GM19351 (cell line): ENCODE measurements at regions not wholly inside any gene's neighbourhood (a gene's known extent, or its start where the extent isn't known, plus 50 kb on each side); places are given as distances from the start of the nearest gene placed in this dataset.
"Not testable (repeated sequence)": the region's sequence is repeated elsewhere in the genome, so short reads cannot be mapped to it uniquely, and the experiment has no call there.

Experiments used
- ATAC-seq: cut with Tn5 transposase; IDR thresholded peaks from one replicate; pipeline ENCODE4 v1.9.1; 2021; ENCODE audit warnings: mild to moderate bottlenecking, moderate library complexity; ENCODE audit not compliant: unreplicated experiment

- ATAC-seq = no peak
Measured at GRCh38 chr14:41130274-41130673, 476.4 kb upstream of the LRFN5 start.

GRCh38 chr14:41120402-41120801 lies 486.3 kb upstream of the LRFN5 start:
- no peak for ATAC-seq

GRCh38 chr14:41096131-41096530 lies 510.5 kb upstream of the LRFN5 start:
- no peak for ATAC-seq

GRCh38 chr14:41087056-41087455 lies 519.6 kb upstream of the LRFN5 start:
- no peak for ATAC-seq

- ATAC-seq = no peak
Measured at GRCh38 chr14:41073544-41073943, 533.1 kb upstream of the LRFN5 start.

GRCh38 chr14:41072776-41073175 lies 533.9 kb upstream of the LRFN5 start:
- no peak for ATAC-seq

GRCh38 chr14:41071351-41071750 lies 535.3 kb upstream of the LRFN5 start:
- no peak for ATAC-seq

- ATAC-seq = no peak
Measured at GRCh38 chr14:41062826-41063225, 543.9 kb upstream of the LRFN5 start.

- ATAC-seq = no peak
Measured at GRCh38 chr14:41055589-41055988, 551.1 kb upstream of the LRFN5 start.

- ATAC-seq = no peak
Measured at GRCh38 chr14:41051801-41052200, 554.9 kb upstream of the LRFN5 start.

- no peak for ATAC-seq
Measured at GRCh38 chr14:41047763-41048162, 558.9 kb upstream of the LRFN5 start.

GRCh38 chr14:41037388-41037787 lies 569.3 kb upstream of the LRFN5 start:
- no peak for ATAC-seq

- ATAC-seq = no peak
Measured at GRCh38 chr14:41034969-41035368, 571.7 kb upstream of the LRFN5 start.

- no peak for ATAC-seq
Measured at GRCh38 chr14:41022932-41023331, 583.7 kb upstream of the LRFN5 start.

GRCh38 chr14:41016213-41016612 lies 590.5 kb upstream of the LRFN5 start:
- no peak for ATAC-seq

- no peak for ATAC-seq
Measured at GRCh38 chr14:41000350-41000749, 606.3 kb upstream of the LRFN5 start.

GRCh38 chr14:40989260-40989659 lies 617.4 kb upstream of the LRFN5 start:
- no peak for ATAC-seq

- ATAC-seq = no peak
Measured at GRCh38 chr14:40987481-40987880, 619.2 kb upstream of the LRFN5 start.

GRCh38 chr14:40986655-40987054 lies 620.0 kb upstream of the LRFN5 start:
- ATAC-seq = no peak

- no peak for ATAC-seq
Measured at GRCh38 chr14:40985584-40985983, 621.1 kb upstream of the LRFN5 start.

GRCh38 chr14:40983604-40984003 lies 623.1 kb upstream of the LRFN5 start:
- no peak for ATAC-seq

GRCh38 chr14:40981247-40981646 lies 625.4 kb upstream of the LRFN5 start:
- no peak for ATAC-seq

- not testable (repeated sequence) for ATAC-seq
Measured at GRCh38 chr14:40960257-40960656, 646.4 kb upstream of the LRFN5 start.

GRCh38 chr14:40955131-40955505 lies 651.6 kb upstream of the LRFN5 start:
- no peak for ATAC-seq
